IgD-negative memory B cell (primary cell): ENCODE measurements at regions not wholly inside any gene's neighbourhood (a gene's known extent, or its start where the extent isn't known, plus 50 kb on each side); places are given as distances from the start of the nearest gene placed in this dataset.
"Not testable (repeated sequence)": the region's sequence is repeated elsewhere in the genome, so short reads cannot be mapped to it uniquely, and the experiment has no call there.

ENCODE experiments used
- H3K27ac Mint-ChIP-seq, 3 donors: one replicate each; pipeline ENCODE4 v1.8.0; 2020 to 2022; ENCODE audit warnings: mild to moderate bottlenecking in 3 of 3, mixed read lengths in 3 of 3, moderate library complexity in 1 of 3
- H3K27me3 Mint-ChIP-seq: one replicate; pipeline ENCODE4 v1.8.0; 2021; ENCODE audit warnings: mixed read lengths
- H3K36me3 Mint-ChIP-seq: one replicate; pipeline ENCODE4 v1.8.0; 2020; ENCODE audit warnings: mild to moderate bottlenecking, mixed read lengths
- H3K4me1 Mint-ChIP-seq, 3 donors: one replicate each; pipeline ENCODE4 v1.8.0; 2020 to 2022; ENCODE audit warnings: mixed read lengths in 3 of 3, mild to moderate bottlenecking in 1 of 3
- H3K4me3 Mint-ChIP-seq, 4 donors: one replicate each; pipeline ENCODE4 v1.8.0; 2020 to 2022; ENCODE audit warnings: mild to moderate bottlenecking in 4 of 4, mixed read lengths in 4 of 4, moderate library complexity in 3 of 4
- H3K9me3 Mint-ChIP-seq, 3 donors: one replicate each; pipeline ENCODE4 v1.8.0; 2020 to 2021; ENCODE audit warnings: mixed read lengths in 3 of 3, mild to moderate bottlenecking in 1 of 3

DNA sequence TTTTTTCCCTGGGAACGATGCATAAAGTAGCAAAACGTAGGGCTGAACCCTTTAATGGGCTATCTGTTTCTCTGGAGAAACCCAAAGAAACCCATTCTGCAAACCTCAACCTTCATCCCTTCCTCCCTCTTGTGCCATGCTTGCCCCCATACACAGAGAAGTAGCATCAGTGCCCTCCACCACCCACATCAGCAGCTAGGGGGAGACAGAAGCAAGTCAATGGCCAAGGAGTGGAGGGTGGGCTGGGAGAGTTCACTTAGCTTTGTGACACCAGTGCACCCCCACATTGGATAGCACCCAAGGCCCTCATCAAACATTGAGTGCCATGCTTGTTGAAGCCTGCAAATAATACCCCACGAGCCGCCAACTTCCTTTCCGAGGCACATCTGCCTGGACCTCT is 282.4 kb downstream of the ABCC12 start:
- H3K36me3 Mint-ChIP-seq: no peaks in the 10 kb centered on the region
- no peak overlapping the region for H3K4me3 Mint-ChIP-seq
- H3K4me1 Mint-ChIP-seq: peaks cover 0 to 2% (median 0%) of the 10 kb centered on the region in 3 donors
- no peaks in the 10 kb centered on the region for H3K27me3 Mint-ChIP-seq
- H3K27ac Mint-ChIP-seq: peak overlapping the region in 1 of 3 donors; percentile 76
- H3K9me3 Mint-ChIP-seq: peaks cover 2 to 3% (median 3%) of the 10 kb centered on the region in 3 donors

GRCh38 chr16:47872225-47872624 is 283.6 kb downstream of the ABCC12 start:
- no peak overlapping the region for H3K27ac Mint-ChIP-seq
- H3K9me3 Mint-ChIP-seq: peaks cover 2 to 5% (median 3%) of the 10 kb centered on the region in 3 donors
- no peaks in the 10 kb centered on the region for H3K36me3 Mint-ChIP-seq
- peaks cover 0 to 2% (median 0%) of the 10 kb centered on the region in 3 donors for H3K4me1 Mint-ChIP-seq
- no peaks in the 10 kb centered on the region for H3K27me3 Mint-ChIP-seq
- H3K4me3 Mint-ChIP-seq: no peak overlapping the region

- peaks cover 2 to 3% (median 2%) of the 10 kb centered on the region in 3 donors for H3K9me3 Mint-ChIP-seq
- H3K27ac Mint-ChIP-seq: no peak overlapping the region
- peak overlapping the region in 1 of 4 donors; percentile 58 for H3K4me3 Mint-ChIP-seq
- peaks cover 2% of the 10 kb centered on the region for H3K36me3 Mint-ChIP-seq
- H3K4me1 Mint-ChIP-seq: peaks cover 0 to 2% (median 0%) of the 10 kb centered on the region in 3 donors
- peaks cover 17% of the 10 kb centered on the region for H3K27me3 Mint-ChIP-seq
These were observed 289.4 kb downstream of the ABCC12 start for GRCh38 chr16:47866423-47866822.

- H3K4me1 Mint-ChIP-seq: peaks cover 0 to 1% (median 0%) of the 10 kb centered on the region in 3 donors
- peaks cover 2% of the 10 kb centered on the region for H3K36me3 Mint-ChIP-seq
- no peak overlapping the region for H3K4me3 Mint-ChIP-seq
- peaks cover 2% of the 10 kb centered on the region in 3 donors for H3K9me3 Mint-ChIP-seq
- H3K27me3 Mint-ChIP-seq: peaks cover 17% of the 10 kb centered on the region
- no peak overlapping the region for H3K27ac Mint-ChIP-seq
These were observed 290.4 kb downstream of the ABCC12 start for GRCh38 chr16:47865337-47865855.

DNA sequence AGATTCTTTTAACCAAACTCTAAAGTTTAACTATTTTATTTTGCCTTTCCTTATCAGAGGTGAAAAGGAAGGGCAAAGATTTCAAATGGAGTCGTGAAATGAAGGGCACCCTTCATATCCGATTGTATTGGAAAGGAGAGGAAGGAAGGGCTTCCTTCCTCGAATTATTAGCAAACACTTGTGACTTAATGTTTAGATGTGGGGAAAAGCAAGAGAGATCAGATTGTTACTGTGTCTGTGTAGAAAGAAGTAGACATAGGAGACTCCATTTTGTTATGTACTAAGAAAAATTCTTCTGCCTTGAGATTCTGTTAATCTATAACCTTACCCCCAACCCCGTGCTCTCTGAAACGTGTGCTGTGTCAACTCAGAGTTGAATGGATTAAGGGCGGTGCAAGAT is 291.5 kb downstream of the ABCC12 start:
- H3K36me3 Mint-ChIP-seq, H3K9me3 Mint-ChIP-seq, H3K4me1 Mint-ChIP-seq, H3K27ac Mint-ChIP-seq, H3K4me3 Mint-ChIP-seq: not testable (repeated sequence)
- peaks cover 17% of the 10 kb centered on the region for H3K27me3 Mint-ChIP-seq

DNA sequence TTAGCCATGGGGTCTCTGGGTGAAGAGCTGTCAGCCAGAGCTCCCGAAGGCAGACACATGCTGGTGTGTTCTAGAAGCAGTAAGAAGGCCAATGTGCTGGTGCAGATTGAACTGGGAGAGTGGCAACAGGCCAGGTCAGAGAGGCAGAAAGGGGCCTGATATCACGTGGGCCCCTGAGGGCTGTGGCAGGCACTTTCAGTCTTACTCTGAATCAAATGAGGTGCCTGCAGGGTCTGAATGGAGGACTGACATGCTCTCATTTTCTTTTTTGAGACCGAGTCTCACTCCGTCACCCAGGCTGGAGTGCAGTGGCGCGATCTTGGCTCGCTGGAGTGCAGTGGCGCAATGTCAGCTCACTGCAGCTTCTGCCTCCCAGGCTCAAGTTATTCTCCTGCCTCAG is 293.8 kb downstream of the ABCC12 start:
- Mint-ChIP-seq H3K9me3 (no peaks in the 10 kb centered on the region), H3K4me3 (no peak overlapping the region), H3K27me3 (peaks cover 17% of the 10 kb centered on the region), H3K36me3 (peaks cover 2% of the 10 kb centered on the region), H3K4me1 (no peaks in the 10 kb centered on the region), H3K27ac (no peak overlapping the region)

DNA sequence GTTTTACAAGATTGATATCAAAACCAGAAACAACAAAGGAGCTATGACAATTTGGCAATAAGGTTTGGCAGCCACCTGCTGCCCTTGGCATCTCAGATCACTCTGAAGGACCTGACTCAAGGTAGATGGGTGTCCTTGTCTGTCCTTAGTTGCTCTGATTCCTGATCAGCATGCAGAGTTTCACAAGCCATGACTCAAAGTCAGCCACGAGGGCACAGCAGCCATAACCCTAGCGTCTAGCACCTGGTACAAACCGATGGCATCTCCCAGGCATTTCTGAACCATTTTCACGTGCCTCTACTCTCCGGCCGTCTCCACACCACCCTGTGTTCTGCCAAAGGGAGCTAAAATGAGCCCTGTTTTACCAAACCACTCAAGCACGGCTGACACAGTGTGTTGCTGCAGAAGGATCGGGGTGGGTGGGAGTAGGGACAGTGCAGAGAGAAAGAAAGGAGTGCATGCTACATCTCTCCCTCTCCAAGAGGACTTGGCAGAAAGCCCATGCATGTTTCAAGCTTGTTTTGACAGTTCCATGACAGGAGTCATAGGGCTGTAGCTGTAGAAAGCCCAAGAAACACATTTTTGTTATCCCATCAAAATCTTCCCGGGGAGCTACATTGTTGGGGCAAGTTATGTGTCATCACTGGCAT is 297.3 kb downstream of the ABCC12 start:
- H3K27me3 Mint-ChIP-seq: peaks cover 12% of the 10 kb centered on the region
- no peaks in the 10 kb centered on the region for H3K4me1 Mint-ChIP-seq
- no peak overlapping the region for H3K4me3 Mint-ChIP-seq
- H3K36me3 Mint-ChIP-seq: peaks cover 2% of the 10 kb centered on the region
- peaks cover 0 to 4% (median 0%) of the 10 kb centered on the region in 3 donors for H3K9me3 Mint-ChIP-seq
- H3K27ac Mint-ChIP-seq: no peak overlapping the region

- Mint-ChIP-seq H3K4me3 (no peak overlapping the region), H3K9me3 (peaks cover 0 to 4% (median 3%) of the 10 kb centered on the region in 3 donors), H3K27ac (no peak overlapping the region), H3K4me1 (peaks cover 0 to 1% (median 0%) of the 10 kb centered on the region in 3 donors), H3K27me3 (no peaks in the 10 kb centered on the region), H3K36me3 (no peaks in the 10 kb centered on the region)
These were observed 300.4 kb downstream of the ABCC12 start for GRCh38 chr16:47855431-47855830.

DNA sequence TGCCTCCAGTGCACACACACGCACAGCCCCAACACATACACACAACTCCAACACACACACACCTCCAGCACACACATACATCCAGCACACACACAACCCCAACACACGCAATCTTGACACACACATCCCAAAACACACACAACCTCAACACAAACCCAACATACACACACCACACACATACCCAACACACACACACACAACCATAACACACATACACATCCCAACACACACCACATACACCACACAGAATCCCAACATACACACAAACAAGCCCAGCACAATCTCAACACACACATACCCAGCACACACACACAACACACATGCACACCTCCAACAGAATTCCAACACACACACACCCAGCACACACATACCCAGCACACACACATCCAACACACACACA is 301.1 kb downstream of the ABCC12 start:
- no peaks in the 10 kb centered on the region for H3K36me3 Mint-ChIP-seq
- H3K9me3 Mint-ChIP-seq: peaks cover 0 to 4% (median 3%) of the 10 kb centered on the region in 3 donors
- no peaks in the 10 kb centered on the region for H3K27me3 Mint-ChIP-seq
- H3K4me3 Mint-ChIP-seq: no peak overlapping the region
- peaks cover 0 to 1% (median 0%) of the 10 kb centered on the region in 3 donors for H3K4me1 Mint-ChIP-seq
- H3K27ac Mint-ChIP-seq: no peak overlapping the region

DNA sequence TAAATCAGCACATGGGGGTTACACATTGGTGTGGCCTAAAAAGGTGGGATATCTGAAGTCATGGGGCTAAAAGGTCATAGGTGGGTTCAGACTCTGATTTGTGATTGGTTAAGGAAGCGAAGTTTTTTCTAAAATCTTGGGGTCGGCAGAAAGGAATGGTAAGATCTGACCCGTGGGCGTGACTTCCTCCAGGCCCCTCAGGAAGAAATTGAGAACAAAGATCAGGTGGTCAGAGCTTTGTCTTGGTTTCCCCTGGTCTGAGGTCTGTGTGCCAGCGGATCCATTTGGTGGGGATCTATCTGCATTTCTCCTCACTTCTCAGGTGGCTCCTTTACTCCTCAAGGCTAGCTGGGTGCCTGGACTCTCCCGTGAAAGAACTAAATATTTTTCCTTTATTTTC is 302.8 kb downstream of the ABCC12 start:
- H3K4me1 Mint-ChIP-seq: peaks cover 0 to 1% (median 0%) of the 10 kb centered on the region in 3 donors
- peaks cover 0 to 4% (median 3%) of the 10 kb centered on the region in 3 donors for H3K9me3 Mint-ChIP-seq
- H3K27me3 Mint-ChIP-seq: no peaks in the 10 kb centered on the region
- H3K4me3 Mint-ChIP-seq: no peak overlapping the region
- no peaks in the 10 kb centered on the region for H3K36me3 Mint-ChIP-seq
- no peak overlapping the region for H3K27ac Mint-ChIP-seq

DNA sequence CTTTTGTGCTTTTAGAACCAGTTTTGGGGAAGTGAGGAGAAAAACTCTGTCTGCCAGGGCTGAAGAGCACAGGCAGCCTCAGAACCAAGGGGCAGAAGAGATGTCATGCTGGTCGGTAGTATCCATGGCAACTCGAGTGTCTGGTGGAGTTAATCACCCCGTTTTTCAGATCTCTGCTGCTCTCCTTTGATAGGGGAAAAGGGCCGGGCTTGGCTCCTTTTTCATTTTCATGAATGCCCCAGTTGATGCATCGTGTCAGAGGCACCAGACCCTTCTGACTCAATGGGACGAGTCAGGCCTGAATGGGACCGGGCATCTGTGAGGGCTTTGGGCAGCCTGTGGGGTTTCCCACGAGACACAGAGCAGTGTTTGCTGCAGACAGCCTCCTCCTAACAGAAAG is 304.6 kb downstream of the ABCC12 start:
- H3K4me1 Mint-ChIP-seq: peaks cover 0 to 1% (median 0%) of the 10 kb centered on the region in 3 donors
- H3K9me3 Mint-ChIP-seq: peaks cover 0 to 4% (median 3%) of the 10 kb centered on the region in 3 donors
- H3K27me3 Mint-ChIP-seq: no peaks in the 10 kb centered on the region
- no peak overlapping the region for H3K4me3 Mint-ChIP-seq
- H3K27ac Mint-ChIP-seq: no peak overlapping the region
- no peaks in the 10 kb centered on the region for H3K36me3 Mint-ChIP-seq

GRCh38 chr16:47849736-47850135 is 306.1 kb downstream of the ABCC12 start:
- peaks cover 0 to 1% (median 0%) of the 10 kb centered on the region in 3 donors for H3K4me1 Mint-ChIP-seq
- no peaks in the 10 kb centered on the region for H3K27me3 Mint-ChIP-seq
- no peaks in the 10 kb centered on the region for H3K36me3 Mint-ChIP-seq
- H3K4me3 Mint-ChIP-seq: no peak overlapping the region
- no peak overlapping the region for H3K27ac Mint-ChIP-seq
- peaks cover 0 to 3% (median 1%) of the 10 kb centered on the region in 3 donors for H3K9me3 Mint-ChIP-seq

DNA sequence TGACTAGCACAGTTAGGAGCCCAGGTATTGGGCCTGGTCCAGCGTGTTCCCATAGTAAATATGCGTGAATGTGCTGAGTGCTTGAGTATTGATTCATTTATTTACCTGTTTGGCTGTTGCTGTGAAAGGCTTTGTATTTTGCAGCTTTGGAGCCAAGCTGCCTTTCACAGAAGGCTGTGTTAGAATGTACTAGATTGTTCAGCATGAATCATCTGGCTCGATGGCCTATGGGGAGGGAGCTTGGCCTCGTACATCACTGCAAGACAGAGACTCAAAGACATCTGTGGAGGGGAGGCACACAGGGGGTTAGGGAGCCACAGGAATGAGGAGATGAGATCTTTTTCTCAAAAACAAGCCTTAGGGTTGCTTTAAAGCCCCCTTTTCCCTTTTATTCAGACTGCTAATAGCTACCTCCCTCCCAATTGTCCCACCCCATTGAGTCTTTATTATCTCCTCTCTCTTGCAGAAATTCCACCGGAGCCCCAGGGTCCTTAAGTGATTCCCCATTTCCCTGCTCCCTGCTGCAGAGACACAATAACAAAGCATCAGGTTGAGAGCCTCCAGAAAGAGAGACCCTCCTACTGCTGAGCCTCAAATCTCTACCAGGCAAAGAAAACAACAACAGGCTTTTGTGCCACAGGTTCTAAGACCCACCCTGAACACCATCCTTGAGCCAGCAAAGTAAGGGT is 307.2 kb downstream of the ABCC12 start:
- no peak overlapping the region for H3K27ac Mint-ChIP-seq
- no peak overlapping the region for H3K4me3 Mint-ChIP-seq
- H3K9me3 Mint-ChIP-seq: peaks cover 0 to 3% (median 0%) of the 10 kb centered on the region in 3 donors
- peaks cover 0 to 1% (median 0%) of the 10 kb centered on the region in 3 donors for H3K4me1 Mint-ChIP-seq
- no peaks in the 10 kb centered on the region for H3K27me3 Mint-ChIP-seq
- H3K36me3 Mint-ChIP-seq: no peaks in the 10 kb centered on the region

DNA sequence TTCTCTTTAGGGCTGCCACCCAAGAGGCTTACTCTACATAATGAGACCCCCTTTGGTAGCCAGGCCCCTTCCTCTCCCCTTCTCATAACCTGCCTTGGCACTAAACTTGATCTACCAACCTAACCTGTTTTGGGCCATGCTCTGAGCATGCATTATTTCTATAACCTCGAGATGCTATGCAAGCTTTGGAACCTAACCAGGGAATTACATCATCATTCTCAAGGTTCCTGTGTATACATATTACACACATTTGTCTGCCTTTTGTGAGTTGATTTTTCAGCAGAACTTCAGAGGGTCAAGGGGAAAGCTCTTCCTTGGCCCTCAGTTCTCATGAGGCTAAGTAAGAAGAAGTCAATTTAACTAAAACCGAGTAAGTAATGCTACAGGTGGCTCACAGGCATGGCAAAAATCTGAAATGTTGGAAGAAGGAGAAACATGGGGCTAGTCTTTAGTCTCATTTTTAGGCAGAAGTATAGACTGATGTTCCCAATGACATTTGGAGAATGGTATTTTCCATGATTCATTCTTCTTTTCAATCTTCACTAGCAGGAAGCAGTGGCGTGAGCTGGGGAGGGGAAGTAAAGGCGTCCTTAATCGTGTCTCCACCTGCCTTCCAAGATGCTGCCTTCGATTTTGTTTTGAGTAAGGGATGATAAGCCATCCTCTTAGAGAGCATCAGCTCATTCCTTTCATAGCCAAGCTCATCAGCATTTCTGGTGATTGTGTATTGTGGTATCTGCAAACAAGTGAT is 308.4 kb downstream of the ABCC12 start:
- Mint-ChIP-seq H3K9me3 (no peaks in the 10 kb centered on the region), H3K27me3 (no peaks in the 10 kb centered on the region), H3K4me1 (no peaks in the 10 kb centered on the region), H3K4me3 (no peak overlapping the region), H3K27ac (no peak overlapping the region), H3K36me3 (no peaks in the 10 kb centered on the region)

- Mint-ChIP-seq H3K36me3 (peaks cover 3% of the 10 kb centered on the region), H3K4me3 (no peak overlapping the region), H3K27ac (peak overlapping the region in 1 of 3 donors; percentile 72), H3K4me1 (peaks cover 0 to 2% (median 0%) of the 10 kb centered on the region in 3 donors), H3K27me3 (no peaks in the 10 kb centered on the region), H3K9me3 (peaks cover 11 to 25% (median 22%) of the 10 kb centered on the region in 3 donors)
These were observed 321.2 kb downstream of the ABCC12 start for GRCh38 chr16:47834485-47835024.
